Activated CD8-positive, alpha-beta memory T cell treated with anti-CD3 and anti-CD28 coated beads, Interleukin-2, amount 50 U/mL, for 1 hour (primary cell): ENCODE measurements at regions not wholly inside any gene's neighbourhood (a gene's known extent, or its start where the extent isn't known, plus 50 kb on each side); places are given as distances from the start of the nearest gene placed in this dataset.

Experiments
- DNase-seq: peaks from one replicate; pipeline ENCODE4 v3.0.0-alpha.2; 2020; ENCODE audit errors: extremely low read depth

GRCh38 chr2:9105601-9106337, 100.8 kb upstream of the ASAP2 start:
- DNase-seq = no peak

- no peak for DNase-seq
These were observed 100.3 kb upstream of the MBOAT2 start for GRCh38 chr2:9103663-9104277.

- no peak for DNase-seq
These were observed 99.6 kb upstream of the MBOAT2 start for GRCh38 chr2:9102861-9103662.

GRCh38 chr2:9101763-9102425, 98.4 kb upstream of the MBOAT2 start:
- DNase-seq = no peak

GRCh38 chr2:9100080-9100876, 96.8 kb upstream of the MBOAT2 start:
- no peak for DNase-seq

GRCh38 chr2:9099341-9099751, 95.9 kb upstream of the MBOAT2 start:
- no peak for DNase-seq

- DNase-seq = no peak
These were observed 94.4 kb upstream of the MBOAT2 start for GRCh38 chr2:9097892-9098291.

GRCh38 chr2:9097239-9097638, 93.8 kb upstream of the MBOAT2 start:
- DNase-seq = no peak

- DNase-seq = no peak
These were observed 93.3 kb upstream of the MBOAT2 start for GRCh38 chr2:9096761-9097160.

GRCh38 chr2:9095690-9096089, 92.2 kb upstream of the MBOAT2 start:
- DNase-seq = no peak

GRCh38 chr2:9095226-9095625, 91.7 kb upstream of the MBOAT2 start:
- DNase-seq = no peak

- no peak for DNase-seq
These were observed 90.6 kb upstream of the MBOAT2 start for GRCh38 chr2:9094117-9094516.

- DNase-seq = no peak
These were observed 89.8 kb upstream of the MBOAT2 start for GRCh38 chr2:9093324-9093723.

- no peak for DNase-seq
These were observed 89.1 kb upstream of the MBOAT2 start for GRCh38 chr2:9092383-9093282.

- DNase-seq = no peak
These were observed 88.3 kb upstream of the MBOAT2 start for GRCh38 chr2:9091811-9092210.

GRCh38 chr2:9089831-9090230, 86.3 kb upstream of the MBOAT2 start:
- no peak for DNase-seq

GRCh38 chr2:9087121-9087681, 83.7 kb upstream of the MBOAT2 start:
- DNase-seq = no peak

GRCh38 chr2:9086465-9086864, 83.0 kb upstream of the MBOAT2 start:
- no peak for DNase-seq

GRCh38 chr2:9085353-9085752, 81.9 kb upstream of the MBOAT2 start:
- no peak for DNase-seq

- no peak for DNase-seq
These were observed 79.8 kb upstream of the MBOAT2 start for GRCh38 chr2:9083287-9083686.
